C4-2B (cell line): ENCODE measurements at regions not wholly inside any gene's neighbourhood (a gene's known extent, or its start where the extent isn't known, plus 50 kb on each side); places are given as distances from the start of the nearest gene placed in this dataset.

Source experiments
- ZFX ChIP-seq: fragments of 450-650 bp; IDR thresholded peaks from 2 replicates; pipeline ENCODE4 v1.6.1; 2017
- TF ChIP-seq, protein P1 (sequence below): fragments of 450-650 bp; conservative IDR thresholded peaks from 2 replicates; pipeline ENCODE4 v1.5.1; 2017; ENCODE audit warnings: mild to moderate bottlenecking

DNA sequence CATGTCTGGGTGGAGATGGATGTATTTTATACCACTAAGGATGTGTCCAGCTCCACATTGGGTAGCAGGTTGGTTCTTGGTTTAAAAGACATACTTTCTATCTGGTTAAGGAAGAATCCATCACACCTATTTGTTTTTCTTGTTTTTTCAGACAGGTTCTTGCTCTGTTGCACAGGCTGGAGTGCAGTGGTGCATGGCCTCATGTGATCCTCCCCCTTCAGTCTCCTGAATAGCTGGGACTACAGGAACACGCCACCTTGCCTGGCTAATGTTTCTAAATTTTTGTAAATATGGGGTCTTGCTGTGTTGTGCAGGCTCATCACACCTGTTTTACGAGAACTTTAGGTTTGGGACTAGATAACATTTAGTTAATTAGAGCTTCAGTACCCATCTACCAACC is 80.2 kb upstream of the PRNP start:
- TF ChIP-seq, protein P1, sequence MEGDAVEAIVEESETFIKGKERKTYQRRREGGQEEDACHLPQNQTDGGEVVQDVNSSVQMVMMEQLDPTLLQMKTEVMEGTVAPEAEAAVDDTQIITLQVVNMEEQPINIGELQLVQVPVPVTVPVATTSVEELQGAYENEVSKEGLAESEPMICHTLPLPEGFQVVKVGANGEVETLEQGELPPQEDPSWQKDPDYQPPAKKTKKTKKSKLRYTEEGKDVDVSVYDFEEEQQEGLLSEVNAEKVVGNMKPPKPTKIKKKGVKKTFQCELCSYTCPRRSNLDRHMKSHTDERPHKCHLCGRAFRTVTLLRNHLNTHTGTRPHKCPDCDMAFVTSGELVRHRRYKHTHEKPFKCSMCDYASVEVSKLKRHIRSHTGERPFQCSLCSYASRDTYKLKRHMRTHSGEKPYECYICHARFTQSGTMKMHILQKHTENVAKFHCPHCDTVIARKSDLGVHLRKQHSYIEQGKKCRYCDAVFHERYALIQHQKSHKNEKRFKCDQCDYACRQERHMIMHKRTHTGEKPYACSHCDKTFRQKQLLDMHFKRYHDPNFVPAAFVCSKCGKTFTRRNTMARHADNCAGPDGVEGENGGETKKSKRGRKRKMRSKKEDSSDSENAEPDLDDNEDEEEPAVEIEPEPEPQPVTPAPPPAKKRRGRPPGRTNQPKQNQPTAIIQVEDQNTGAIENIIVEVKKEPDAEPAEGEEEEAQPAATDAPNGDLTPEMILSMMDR: no peak
- no peak for TF ChIP-seq ZFX
